A673 (cell line): ENCODE measurements at regions not wholly inside any gene's neighbourhood (a gene's known extent, or its start where the extent isn't known, plus 50 kb on each side); places are given as distances from the start of the nearest gene placed in this dataset.

Source experiments
- BruUV-seq: library from RNA; stranded (reverse); fragments of 400-500 nt; replicated peaks from 2 replicates; lab custom pipeline; 2021; lab: Mats Ljungman, UMichigan
- CTCF ChIA-PET: fragments of 300-600 bp; sonication (Branson Sonifier 250); formaldehyde crosslinking; loops from one replicate; lab custom pipeline; 2022; ENCODE audit warnings: antibody characterized with exemption; lab: Charles Lee
- POLR2A ChIA-PET: fragments of 300-600 bp; sonication (Branson Sonifier 250); formaldehyde crosslinking; loops from one replicate; lab custom pipeline; 2022; ENCODE audit warnings: antibody characterized with exemption; ENCODE audit not compliant: low non-redundant PET; lab: Charles Lee
- DNase-seq: peaks from one replicate; pipeline ENCODE4 v3.0.0-alpha.2; 2015; ENCODE audit warnings: low spot score
- H3K27ac ChIP-seq: fragments of 200-600 bp; sonication (generic); 2 replicates; pipeline ENCODE4 v1.5.1; 2016; ENCODE audit warnings: mixed run types, low read depth, mild to moderate bottlenecking, mixed read lengths, antibody characterized with exemption, low read length; ENCODE audit not compliant: poor library complexity, severe bottlenecking
- H3K27me3 ChIP-seq: fragments of 200-600 bp; sonication (generic); replicated peaks from 2 replicates; pipeline ENCODE4 v1.6.1; 2017; ENCODE audit warnings: mixed run types, low read depth, mild to moderate bottlenecking, mixed read lengths, antibody characterized with exemption, low read length; ENCODE audit not compliant: insufficient read depth, poor library complexity
- H3K36me3 ChIP-seq: fragments of 200-600 bp; sonication (generic); 2 replicates; pipeline ENCODE4 v1.6.1; 2016; ENCODE audit warnings: mixed run types, mild to moderate bottlenecking, mixed read lengths, antibody characterized with exemption, low read length; ENCODE audit not compliant: insufficient read depth, poor library complexity, severe bottlenecking
- H3K4me1 ChIP-seq: fragments of 200-600 bp; sonication (generic); 2 replicates; pipeline ENCODE4 v1.6.1; 2017; ENCODE audit warnings: mixed run types, mild to moderate bottlenecking, mixed read lengths, antibody characterized with exemption, low read length; ENCODE audit not compliant: insufficient read depth, poor library complexity, severe bottlenecking
- H3K4me3 ChIP-seq: fragments of 200-600 bp; sonication (generic); 2 replicates; pipeline ENCODE4 v1.5.1; 2016; ENCODE audit warnings: low read depth, mixed run types, mild to moderate bottlenecking, mixed read lengths, low read length; ENCODE audit not compliant: poor library complexity, severe bottlenecking
- H3K9me3 ChIP-seq: fragments of 200-600 bp; sonication (generic); 2 replicates; pipeline ENCODE4 v1.6.1; 2016; ENCODE audit warnings: mixed run types, low read depth, mild to moderate bottlenecking, mixed read lengths, antibody characterized with exemption, low read length; ENCODE audit not compliant: poor library complexity, severe bottlenecking
- CTCF ChIP-seq: fragments of 300-800, 200-600 bp; sonication (generic); conservative IDR thresholded peaks from 2 replicates; pipeline ENCODE4 v1.5.1; 2017; ENCODE audit warnings: low read depth, mild to moderate bottlenecking, antibody characterized with exemption, low read length, moderate library complexity, mixed read lengths
- EZH2 ChIP-seq: fragments of 200-600 bp; sonication (generic); IDR thresholded peaks from 2 replicates; pipeline ENCODE4 v1.6.1; 2017; ENCODE audit warnings: borderline replicate concordance, low read depth, mild to moderate bottlenecking, mixed read lengths, antibody characterized with exemption, low read length; ENCODE audit not compliant: poor library complexity, severe bottlenecking
- intact Hi-C: fragments of 100-400 bp; cut with micrococcal nuclease; formaldehyde crosslinking; loops from one replicate; pipeline ENCODE4 v1.10.0; 2022; ENCODE audit not compliant: unreplicated experiment

- Histone ChIP-seq H3K9me3 (no peaks in the 10 kb centered on the region), H3K4me3 (no peak overlapping the region), H3K27ac (no peak overlapping the region), H3K27me3 (no peaks in the 10 kb centered on the region), H3K4me1 (no peaks in the 10 kb centered on the region), H3K36me3 (no peaks in the 10 kb centered on the region)
- BruUV-seq: no TSS peak
- no peak for DNase-seq
- ChIA-PET CTCF (no interaction called here), POLR2A (interaction anchor here (0.6 to 0.7 kb wide), 2 partner anchors 14 to 496 kb away, joined by 3 to 7 read pairs; no protein-coding TSS in a partner anchor)
- intact Hi-C loops: no loop called here
- no peak for TF ChIP-seq CTCF
- no peak for TF ChIP-seq EZH2
Measured at GRCh38 chrX:133159205-133159604, 58.9 kb downstream of the TFDP3 start.

- intact Hi-C loops: no loop called here
Measured at GRCh38 chrX:133151336-133151735, 54.4 kb upstream of the USP26 start.

GRCh38 chrX:133150730-133151129, 53.8 kb upstream of the USP26 start:
- POLR2A ChIA-PET: no interaction called here
- intact Hi-C loops: no loop called here
- DNase-seq: no peak

More at GRCh38 chrX:133151336-133151735, 54.4 kb upstream of the USP26 start:
- Histone ChIP-seq H3K4me1 (no peaks in the 10 kb centered on the region), H3K27me3 (no peaks in the 10 kb centered on the region), H3K27ac (no peak overlapping the region), H3K9me3 (no peaks in the 10 kb centered on the region), H3K4me3 (no peak overlapping the region), H3K36me3 (no peaks in the 10 kb centered on the region)
- CTCF ChIA-PET: no interaction called here
- BruUV-seq: no TSS peak
- no peak for DNase-seq
- POLR2A ChIA-PET: no interaction called here
- no peak for TF ChIP-seq EZH2
- TF ChIP-seq CTCF: no peak

More at GRCh38 chrX:133150730-133151129, 53.8 kb upstream of the USP26 start:
- BruUV-seq: no TSS peak
- TF ChIP-seq EZH2 (no peak), CTCF (no peak)
- Histone ChIP-seq H3K4me1 (no peaks in the 10 kb centered on the region), H3K27ac (no peak overlapping the region), H3K4me3 (no peak overlapping the region), H3K36me3 (no peaks in the 10 kb centered on the region), H3K27me3 (no peaks in the 10 kb centered on the region), H3K9me3 (no peaks in the 10 kb centered on the region)
- CTCF ChIA-PET: no interaction called here
